ENCODE measurements at regions not wholly inside any gene's neighbourhood (a gene's known extent, or its start where the extent isn't known, plus 50 kb on each side); places are given as distances from the start of the nearest gene placed in this dataset.

GRCh38 chr13:111948281-111948680 lies 118.7 kb upstream of the SOX1 start:
- Histone ChIP-seq H3K36me3 (ENCODE audit: control insufficient read depth, insufficient read depth, low read length) (no peaks in the 10 kb centered on the region), H3K27me3 (ENCODE audit: control insufficient read depth, insufficient read depth, low read length) (no peaks in the 10 kb centered on the region), H3K4me3 (ENCODE audit: low read depth, low read length) (no peak overlapping the region)
- ChIA-PET CTCF (no interaction called here), POLR2A (no interaction called here)
- TF ChIP-seq, protein P1, sequence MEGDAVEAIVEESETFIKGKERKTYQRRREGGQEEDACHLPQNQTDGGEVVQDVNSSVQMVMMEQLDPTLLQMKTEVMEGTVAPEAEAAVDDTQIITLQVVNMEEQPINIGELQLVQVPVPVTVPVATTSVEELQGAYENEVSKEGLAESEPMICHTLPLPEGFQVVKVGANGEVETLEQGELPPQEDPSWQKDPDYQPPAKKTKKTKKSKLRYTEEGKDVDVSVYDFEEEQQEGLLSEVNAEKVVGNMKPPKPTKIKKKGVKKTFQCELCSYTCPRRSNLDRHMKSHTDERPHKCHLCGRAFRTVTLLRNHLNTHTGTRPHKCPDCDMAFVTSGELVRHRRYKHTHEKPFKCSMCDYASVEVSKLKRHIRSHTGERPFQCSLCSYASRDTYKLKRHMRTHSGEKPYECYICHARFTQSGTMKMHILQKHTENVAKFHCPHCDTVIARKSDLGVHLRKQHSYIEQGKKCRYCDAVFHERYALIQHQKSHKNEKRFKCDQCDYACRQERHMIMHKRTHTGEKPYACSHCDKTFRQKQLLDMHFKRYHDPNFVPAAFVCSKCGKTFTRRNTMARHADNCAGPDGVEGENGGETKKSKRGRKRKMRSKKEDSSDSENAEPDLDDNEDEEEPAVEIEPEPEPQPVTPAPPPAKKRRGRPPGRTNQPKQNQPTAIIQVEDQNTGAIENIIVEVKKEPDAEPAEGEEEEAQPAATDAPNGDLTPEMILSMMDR (IDR thresholded peaks at IDR 0.05; ENCODE audit: insufficient read depth, low read depth, low read length): no peak
- DNase-seq (ENCODE audit: low read depth): no peak

DNA sequence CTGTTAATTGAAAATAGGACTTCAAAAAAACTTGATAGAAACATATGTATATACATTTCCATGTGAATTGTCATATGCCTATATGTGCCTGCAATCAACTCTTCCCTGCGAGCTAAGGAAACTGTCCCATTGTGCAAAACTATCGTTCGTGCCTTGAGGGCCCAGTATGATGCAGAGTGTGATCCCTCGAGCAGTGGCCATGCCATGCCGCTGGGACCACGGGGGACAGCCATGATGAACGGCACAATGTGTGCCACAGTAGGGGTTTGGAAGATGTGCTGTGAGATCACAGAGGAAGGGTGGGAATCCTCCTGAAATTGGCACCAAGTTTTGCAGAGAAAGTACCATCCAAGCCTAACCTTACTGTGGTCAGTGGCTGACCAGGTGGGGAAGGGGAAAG lies 118.1 kb upstream of the SOX1 start:
- DNase-seq (ENCODE audit: low read depth): no peak
- TF ChIP-seq, protein P1 (IDR thresholded peaks at IDR 0.05; ENCODE audit: insufficient read depth, low read depth, low read length): no peak
- CTCF ChIA-PET: no interaction called here
- Histone ChIP-seq H3K27me3 (ENCODE audit: control insufficient read depth, insufficient read depth, low read length) (no peaks in the 10 kb centered on the region), H3K4me3 (ENCODE audit: low read depth, low read length) (no peak overlapping the region), H3K36me3 (ENCODE audit: control insufficient read depth, insufficient read depth, low read length) (no peaks in the 10 kb centered on the region)
- POLR2A ChIA-PET: no interaction called here

- H3K27me3 ChIP-seq (ENCODE audit: control insufficient read depth, insufficient read depth, low read length): no peaks in the 10 kb centered on the region
- no peaks in the 10 kb centered on the region for H3K36me3 ChIP-seq (ENCODE audit: control insufficient read depth, insufficient read depth, low read length)
- DNase-seq (ENCODE audit: low read depth): no peak
- TF ChIP-seq, protein P1 (IDR thresholded peaks at IDR 0.05; ENCODE audit: insufficient read depth, low read depth, low read length): no peak
- CTCF ChIA-PET: no interaction called here
- POLR2A ChIA-PET: no interaction called here
- H3K4me3 ChIP-seq (ENCODE audit: low read depth, low read length): no peak overlapping the region
These were observed 117.6 kb upstream of the SOX1 start for GRCh38 chr13:111949311-111949710.

DNA sequence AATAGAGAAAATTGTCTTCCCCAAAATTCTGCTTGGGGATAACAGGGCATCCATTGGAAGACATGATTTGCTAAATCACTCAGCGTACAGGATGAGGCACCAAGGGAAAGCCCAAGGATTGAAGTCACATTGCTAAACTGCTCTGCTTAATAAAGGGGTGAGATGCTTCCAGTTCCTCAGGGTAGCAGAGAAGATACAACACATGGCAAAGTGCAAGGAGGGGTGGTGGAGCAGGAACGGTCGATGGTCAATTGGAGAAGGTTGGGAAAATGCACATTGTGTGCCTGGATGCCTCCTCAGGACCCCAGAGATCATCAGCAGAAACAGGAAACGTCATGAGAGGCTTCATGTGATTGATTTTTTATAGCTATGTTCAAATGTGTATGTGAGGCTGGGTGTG lies 116.3 kb upstream of the SOX1 start:
- no peak for DNase-seq (ENCODE audit: low read depth)
- no peak overlapping the region for H3K4me3 ChIP-seq (ENCODE audit: low read depth, low read length)
- TF ChIP-seq, protein P1 (IDR thresholded peaks at IDR 0.05; ENCODE audit: insufficient read depth, low read depth, low read length): no peak
- H3K27me3 ChIP-seq (ENCODE audit: control insufficient read depth, insufficient read depth, low read length): no peaks in the 10 kb centered on the region
- no peaks in the 10 kb centered on the region for H3K36me3 ChIP-seq (ENCODE audit: control insufficient read depth, insufficient read depth, low read length)
- ChIA-PET CTCF (no interaction called here), POLR2A (no interaction called here)

DNA sequence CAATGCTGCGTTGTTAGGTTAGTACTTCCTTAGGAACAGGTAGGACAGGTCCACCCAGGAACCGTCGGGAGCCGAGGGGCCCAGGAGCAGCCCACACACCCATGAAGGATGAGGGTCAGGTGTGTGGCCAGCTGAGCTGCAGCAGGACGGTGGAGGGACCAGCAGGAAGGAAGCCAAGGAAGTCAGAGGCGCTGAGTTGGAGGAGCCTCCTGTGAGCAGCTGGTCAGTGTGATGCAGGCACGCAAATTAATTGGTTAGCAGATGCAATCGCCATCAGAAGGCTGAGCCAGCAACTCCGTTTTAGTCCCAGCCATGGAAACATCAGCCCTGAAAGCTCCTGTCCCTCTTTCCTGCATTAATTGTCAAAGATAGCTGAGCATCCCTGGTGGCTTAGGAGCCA lies 114.9 kb upstream of the SOX1 start:
- Histone ChIP-seq H3K27me3 (ENCODE audit: control insufficient read depth, insufficient read depth, low read length) (no peaks in the 10 kb centered on the region), H3K36me3 (ENCODE audit: control insufficient read depth, insufficient read depth, low read length) (no peaks in the 10 kb centered on the region), H3K4me3 (ENCODE audit: low read depth, low read length) (no peak overlapping the region)
- no peak for DNase-seq (ENCODE audit: low read depth)
- TF ChIP-seq, protein P1 (IDR thresholded peaks at IDR 0.05; ENCODE audit: insufficient read depth, low read depth, low read length): no peak
- ChIA-PET POLR2A (no interaction called here), CTCF (no interaction called here)

All from BJ (cell line).